ENCODE measurements at regions not wholly inside any gene's neighbourhood (a gene's known extent, or its start where the extent isn't known, plus 50 kb on each side); places are given as distances from the start of the nearest gene placed in this dataset.

- H3F3A ChIP-seq (ENCODE audit: insufficient read depth): no peaks in the 10 kb centered on the region
- H3K4me3 ChIP-seq: no peak overlapping the region
- H3K4me2 ChIP-seq (ENCODE audit: unreplicated experiment): no peak overlapping the region
- TF ChIP-seq EZH2phosphoT487 (IDR thresholded peaks at IDR 0.05; ENCODE audit: insufficient read depth, low read depth) (no peak), EZH2 (IDR thresholded peaks at IDR 0.05; ENCODE audit: insufficient read depth, poor library complexity, severe bottlenecking) (no peak)
- in situ Hi-C loops (cut with MboI): no loop called here
- H3K9ac ChIP-seq: no peak overlapping the region
- DNase-seq: no peak
- H3K36me3 ChIP-seq (ENCODE audit: low read depth): no peaks in the 10 kb centered on the region
- no peaks in the 10 kb centered on the region for H3K9me3 ChIP-seq (ENCODE audit: low read depth)
- H3K4me1 ChIP-seq (ENCODE audit: insufficient read depth): no peaks in the 10 kb centered on the region
- H3K9me2 ChIP-seq (ENCODE audit: insufficient read depth): no peaks in the 10 kb centered on the region
- H2AFZ ChIP-seq: 0 out of 2 replicates have a peak overlapping the region, but pooled peaks have one; percentile 19
- H3K27ac ChIP-seq: no peak overlapping the region
- H3K27me3 ChIP-seq (replicated peaks; ENCODE audit: insufficient read depth): 0 out of 2 replicates have a peak, but pooled peaks cover 8% of the 10 kb centered on the region
- no peaks in the 10 kb centered on the region for H4K20me1 ChIP-seq (ENCODE audit: insufficient read depth)
- WGBS, 2 experiments (ENCODE audit: low coverage in 1 of 2, low lambda C conversion rate in 2 of 2, missing lambda C conversion rate in 2 of 2): 32 to 34% methylated on average over 3 of the region's 3 CpGs
- H3K79me2 ChIP-seq (ENCODE audit: insufficient read depth): no peaks in the 10 kb centered on the region
Measured at GRCh38 chr13:87198371-87198770, 472.8 kb upstream of the SLITRK5 start.

- Histone ChIP-seq H3K27ac (no peak overlapping the region), H4K20me1 (ENCODE audit: insufficient read depth) (no peaks in the 10 kb centered on the region), H3K9me3 (ENCODE audit: low read depth) (no peaks in the 10 kb centered on the region), H3K9me2 (ENCODE audit: insufficient read depth) (no peaks in the 10 kb centered on the region), H3K27me3 (replicated peaks; ENCODE audit: insufficient read depth) (no peaks in the 10 kb centered on the region), H3K79me2 (ENCODE audit: insufficient read depth) (no peaks in the 10 kb centered on the region), H3K4me2 (ENCODE audit: unreplicated experiment) (no peak overlapping the region), H3K4me3 (no peak overlapping the region), H3K9ac (no peak overlapping the region), H2AFZ (no peak overlapping the region), H3F3A (ENCODE audit: insufficient read depth) (no peaks in the 10 kb centered on the region), H3K36me3 (ENCODE audit: low read depth) (no peaks in the 10 kb centered on the region), H3K4me1 (ENCODE audit: insufficient read depth) (no peaks in the 10 kb centered on the region)
- whole genome bisulfite sequencing, 2 experiments (ENCODE audit: low coverage in 1 of 2, low lambda C conversion rate in 2 of 2, missing lambda C conversion rate in 2 of 2): 60 to 63% methylated on average over 6 of the region's 6 CpGs
- TF ChIP-seq EZH2 (IDR thresholded peaks at IDR 0.05; ENCODE audit: insufficient read depth, poor library complexity, severe bottlenecking): no peak
- no peak for TF ChIP-seq EZH2phosphoT487 (IDR thresholded peaks at IDR 0.05; ENCODE audit: insufficient read depth, low read depth)
- no peak for DNase-seq
- in situ Hi-C loops (cut with MboI): no loop called here
Measured at GRCh38 chr13:87206708-87207107, 464.5 kb upstream of the SLITRK5 start.

- peak; percentile 1 for DNase-seq
- 37% methylated on average over 4 of the region's 4 CpGs for WGBS, 2 experiments (ENCODE audit: low coverage in 1 of 2, low lambda C conversion rate in 2 of 2, missing lambda C conversion rate in 2 of 2)
- no peak overlapping the region for H3K27ac ChIP-seq
- H3K27me3 ChIP-seq (replicated peaks; ENCODE audit: insufficient read depth): no peaks in the 10 kb centered on the region
- TF ChIP-seq EZH2 (IDR thresholded peaks at IDR 0.05; ENCODE audit: insufficient read depth, poor library complexity, severe bottlenecking) (no peak), EZH2phosphoT487 (IDR thresholded peaks at IDR 0.05; ENCODE audit: insufficient read depth, low read depth) (no peak)
- no peaks in the 10 kb centered on the region for H3F3A ChIP-seq (ENCODE audit: insufficient read depth)
- H4K20me1 ChIP-seq (ENCODE audit: insufficient read depth): no peaks in the 10 kb centered on the region
- H3K36me3 ChIP-seq (ENCODE audit: low read depth): no peaks in the 10 kb centered on the region
- H3K79me2 ChIP-seq (ENCODE audit: insufficient read depth): no peaks in the 10 kb centered on the region
- no peak overlapping the region for H3K4me2 ChIP-seq (ENCODE audit: unreplicated experiment)
- no peak overlapping the region for H3K9ac ChIP-seq
- H3K4me3 ChIP-seq: no peak overlapping the region
- H2AFZ ChIP-seq: no peak overlapping the region
- no peaks in the 10 kb centered on the region for H3K9me3 ChIP-seq (ENCODE audit: low read depth)
- H3K4me1 ChIP-seq (ENCODE audit: insufficient read depth): no peaks in the 10 kb centered on the region
- in situ Hi-C loops (cut with MboI): no loop called here
- H3K9me2 ChIP-seq (ENCODE audit: insufficient read depth): no peaks in the 10 kb centered on the region
Measured at GRCh38 chr13:87207280-87208003, 463.7 kb upstream of the SLITRK5 start.

GRCh38 chr13:87208636-87209035, 462.5 kb upstream of the SLITRK5 start:
- Histone ChIP-seq H3F3A (ENCODE audit: insufficient read depth) (no peaks in the 10 kb centered on the region), H3K27me3 (replicated peaks; ENCODE audit: insufficient read depth) (no peaks in the 10 kb centered on the region), H3K9me3 (ENCODE audit: low read depth) (no peaks in the 10 kb centered on the region), H3K36me3 (ENCODE audit: low read depth) (no peaks in the 10 kb centered on the region), H3K9ac (no peak overlapping the region), H2AFZ (no peak overlapping the region), H3K9me2 (ENCODE audit: insufficient read depth) (no peaks in the 10 kb centered on the region), H4K20me1 (ENCODE audit: insufficient read depth) (no peaks in the 10 kb centered on the region), H3K4me2 (ENCODE audit: unreplicated experiment) (no peak overlapping the region), H3K4me1 (ENCODE audit: insufficient read depth) (no peaks in the 10 kb centered on the region), H3K79me2 (ENCODE audit: insufficient read depth) (no peaks in the 10 kb centered on the region), H3K4me3 (no peak overlapping the region), H3K27ac (no peak overlapping the region)
- no peak for TF ChIP-seq EZH2phosphoT487 (IDR thresholded peaks at IDR 0.05; ENCODE audit: insufficient read depth, low read depth)
- TF ChIP-seq EZH2 (IDR thresholded peaks at IDR 0.05; ENCODE audit: insufficient read depth, poor library complexity, severe bottlenecking): no peak
- no peak for DNase-seq
- 80 to 85% methylated on average over 2 of the region's 2 CpGs for WGBS, 2 experiments (ENCODE audit: low coverage in 1 of 2, low lambda C conversion rate in 2 of 2, missing lambda C conversion rate in 2 of 2)
- in situ Hi-C loops (cut with MboI): no loop called here

All from GM23248 (cell line).